Thyroid gland (tissue), 4 donors: ENCODE measurements at regions not wholly inside any gene's neighbourhood (a gene's known extent, or its start where the extent isn't known, plus 50 kb on each side); places are given as distances from the start of the nearest gene placed in this dataset.
A peak's percentile ranks its signal among the peaks of the same experiment; 100 is the strongest.

Experiments
- DNase-seq, 2 donors: peaks; one replicate each; pipeline ENCODE4 v3.0.0-alpha.2; 2019
- H3K27ac ChIP-seq, 3 donors: fragments of 200-600 bp; sonication (generic); 1 replicate in 2 of 3; 2 replicates in 1 of 3; pipeline ENCODE4 v1.5.1; 2016 to 2019; ENCODE audit warnings: mild to moderate bottlenecking in 1 of 3, moderate library complexity in 1 of 3
- H3K27me3 ChIP-seq: fragments of 200-600 bp; sonication (generic); one replicate; pipeline ENCODE4 v1.5.1; 2019
- H3K36me3 ChIP-seq, 2 donors: fragments of 200-600 bp; sonication (generic); one replicate each; pipeline ENCODE4 v1.5.1; 2016 to 2019
- H3K4me1 ChIP-seq, 2 donors: fragments of 200-600 bp; sonication (generic); one replicate each; pipeline ENCODE4 v1.5.1; 2017 to 2019
- H3K4me3 ChIP-seq, 3 donors: fragments of 200-600 bp; sonication (generic); replicated peaks in 1 of 3; 1 replicate in 2 of 3; 2 replicates in 1 of 3; pipeline ENCODE4 v1.5.1; 2016; ENCODE audit warnings: mild to moderate bottlenecking in 1 of 3
- H3K9me3 ChIP-seq: fragments of 200-600 bp; sonication (generic); one replicate; pipeline ENCODE4 v1.5.1; 2017
- CTCF ChIP-seq, 6 experiments: fragments of 200-600 bp in 3 of 6; fragments of 450-650 bp in 3 of 6; sonication (generic) in 3 of 6; IDR thresholded peaks; one replicate each; pipeline ENCODE4 v1.5.1; 2016 to 2019; ENCODE audit warnings: antibody characterized with exemption in 6 of 6, mild to moderate bottlenecking in 2 of 6, inconsistent platforms in 1 of 6, moderate library complexity in 1 of 6
- POLR2A ChIP-seq, 2 donors: fragments of 450-650 bp; IDR thresholded peaks; one replicate each; pipeline ENCODE4 v1.6.1; 2017; ENCODE audit warnings: antibody characterized with exemption in 2 of 2, mild to moderate bottlenecking in 2 of 2, moderate library complexity in 1 of 2
- WGBS, 2 donors: methylation state at CpG; one replicate each; pipeline ENCODE4 v1.1.5; 2017; 5-methylcytosine and 5-hydroxymethylcytosine counted together
- intact Hi-C: fragments of 100-400 bp; cut with DNase I; formaldehyde crosslinking; loops from one replicate; pipeline ENCODE4 v1.15.1; 2023

- H3K36me3 ChIP-seq: no peaks in the 10 kb centered on the region
- no peak overlapping the region for H3K27ac ChIP-seq
- no peak for TF ChIP-seq POLR2A (IDR thresholded peaks at IDR 0.05)
- TF ChIP-seq CTCF (IDR thresholded peaks at IDR 0.05): peak in 2 of 6 experiments; percentile 17 to 20
- intact Hi-C loops: no loop called here
- H3K27me3 ChIP-seq: peaks cover 4% of the 10 kb centered on the region
- no peaks in the 10 kb centered on the region for H3K4me1 ChIP-seq
- no peaks in the 10 kb centered on the region for H3K9me3 ChIP-seq
- 9 to 11% methylated on average over 9 of the region's 9 CpGs for WGBS, 2 donors
- DNase-seq: peak; percentile 5 to 11
- no peak overlapping the region for H3K4me3 ChIP-seq
Measured at GRCh38 chr2:222052934-222053367, 245.8 kb downstream of the PAX3 start.

- intact Hi-C loops: no loop called here
- DNase-seq: no peak
- Histone ChIP-seq H3K4me1 (no peaks in the 10 kb centered on the region), H3K36me3 (no peaks in the 10 kb centered on the region), H3K27me3 (no peaks in the 10 kb centered on the region), H3K27ac (no peak overlapping the region), H3K9me3 (no peaks in the 10 kb centered on the region), H3K4me3 (no peak overlapping the region)
- 67 to 76% methylated on average over 4 of the region's 4 CpGs for whole genome bisulfite sequencing, 2 donors
- TF ChIP-seq POLR2A (IDR thresholded peaks at IDR 0.05): no peak
Measured at GRCh38 chr2:222050981-222051380, 247.8 kb downstream of the PAX3 start.

GRCh38 chr2:222049946-222050345 lies 248.9 kb downstream of the PAX3 start:
- Histone ChIP-seq H3K4me1 (no peaks in the 10 kb centered on the region), H3K27ac (no peak overlapping the region), H3K9me3 (no peaks in the 10 kb centered on the region), H3K36me3 (no peaks in the 10 kb centered on the region), H3K4me3 (no peak overlapping the region), H3K27me3 (no peaks in the 10 kb centered on the region)
- no peak for DNase-seq
- intact Hi-C loops: no loop called here
- WGBS, 2 donors: 93 to 94% methylated on average over 3 of the region's 3 CpGs
- no peak for TF ChIP-seq CTCF (IDR thresholded peaks at IDR 0.05)
- no peak for TF ChIP-seq POLR2A (IDR thresholded peaks at IDR 0.05)

GRCh38 chr2:222043897-222044296 lies 254.9 kb downstream of the PAX3 start:
- Histone ChIP-seq H3K27ac (no peak overlapping the region), H3K4me3 (no peak overlapping the region), H3K27me3 (no peaks in the 10 kb centered on the region), H3K9me3 (no peaks in the 10 kb centered on the region), H3K4me1 (no peaks in the 10 kb centered on the region), H3K36me3 (no peaks in the 10 kb centered on the region)
- no peak for DNase-seq
- no peak for TF ChIP-seq CTCF (IDR thresholded peaks at IDR 0.05)
- no peak for TF ChIP-seq POLR2A (IDR thresholded peaks at IDR 0.05)
- 65 to 70% methylated on average over 4 of the region's 4 CpGs for WGBS, 2 donors
- intact Hi-C loops: no loop called here

- DNase-seq: no peak
- Histone ChIP-seq H3K4me3 (no peak overlapping the region), H3K27me3 (no peaks in the 10 kb centered on the region), H3K4me1 (no peaks in the 10 kb centered on the region), H3K36me3 (no peaks in the 10 kb centered on the region), H3K27ac (no peak overlapping the region), H3K9me3 (no peaks in the 10 kb centered on the region)
- 71 to 76% methylated on average over 4 of the region's 4 CpGs for WGBS, 2 donors
- no peak for TF ChIP-seq POLR2A (IDR thresholded peaks at IDR 0.05)
- TF ChIP-seq CTCF (IDR thresholded peaks at IDR 0.05): no peak
- intact Hi-C loops: no loop called here
Measured at GRCh38 chr2:222042666-222043065, 256.1 kb downstream of the PAX3 start.

GRCh38 chr2:222040333-222040732 lies 258.5 kb downstream of the PAX3 start:
- H3K4me3 ChIP-seq: no peak overlapping the region
- TF ChIP-seq POLR2A (IDR thresholded peaks at IDR 0.05): no peak
- 91 to 95% methylated on average over 2 of the region's 2 CpGs for WGBS, 2 donors
- H3K4me1 ChIP-seq: no peaks in the 10 kb centered on the region
- H3K27ac ChIP-seq: no peak overlapping the region
- H3K36me3 ChIP-seq: no peaks in the 10 kb centered on the region
- intact Hi-C loops: no loop called here
- no peaks in the 10 kb centered on the region for H3K27me3 ChIP-seq
- no peaks in the 10 kb centered on the region for H3K9me3 ChIP-seq
- no peak for DNase-seq
